ENCODE measurements at regions not wholly inside any gene's neighbourhood (a gene's known extent, or its start where the extent isn't known, plus 50 kb on each side); places are given as distances from the start of the nearest gene placed in this dataset.

DNA sequence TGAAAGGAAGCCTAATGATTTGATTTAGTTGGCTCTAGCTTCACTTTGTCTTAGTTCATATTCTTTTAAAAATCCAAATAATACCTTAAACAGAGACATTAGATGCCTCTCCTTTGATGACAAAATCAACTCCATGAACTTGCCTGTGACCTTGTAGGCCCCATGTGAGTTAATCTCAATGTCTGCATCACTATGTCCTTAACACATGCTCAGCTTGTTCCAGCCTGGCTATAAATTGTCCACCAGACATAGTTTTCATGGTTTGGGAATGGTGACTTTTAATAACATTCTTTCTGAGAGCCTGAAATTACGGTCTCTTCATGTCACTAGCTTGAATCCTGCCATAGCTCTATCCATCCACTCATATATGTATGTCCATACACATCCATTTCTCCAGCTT is 656.3 kb upstream of the IGFBP3 start:
- TF ChIP-seq GATA2 (IDR thresholded peaks at IDR 0.05; ENCODE audit: low read depth, low read length) (no peak), GATA3 (IDR thresholded peaks at IDR 0.05; ENCODE audit: low read depth, low read length) (no peak)

Measured in SH-SY5Y (cell line).